WERI-Rb-1 (cell line): ENCODE measurements at regions not wholly inside any gene's neighbourhood (a gene's known extent, or its start where the extent isn't known, plus 50 kb on each side); places are given as distances from the start of the nearest gene placed in this dataset.

Experiments
- DNase-seq: peaks from one replicate; pipeline ENCODE4 v3.0.0-alpha.2; 2020
- H3K27ac ChIP-seq: fragments of 250-450 bp; sonication (Bioruptor Pico); 2 replicates; pipeline ENCODE4 v1.5.1; 2020; ENCODE audit warnings: mild to moderate bottlenecking, moderate library complexity
- H3K27me3 ChIP-seq: fragments of 250-450 bp; sonication (Bioruptor Pico); 2 replicates; pipeline ENCODE4 v1.5.1; 2021; ENCODE audit warnings: mild to moderate bottlenecking, low read depth, moderate library complexity; ENCODE audit not compliant: insufficient read depth, severe bottlenecking
- H3K36me3 ChIP-seq: fragments of 250-450 bp; sonication (Bioruptor Pico); 2 replicates; pipeline ENCODE4 v1.5.1; 2020; ENCODE audit warnings: mild to moderate bottlenecking, moderate library complexity
- H3K4me3 ChIP-seq: 2 replicates; pipeline ENCODE4 v1.5.1; 2011; ENCODE audit warnings: low read depth, mild to moderate bottlenecking, control low read depth, low read length
- H3K9me3 ChIP-seq: fragments of 250-450 bp; sonication (Bioruptor Pico); 2 replicates; pipeline ENCODE4 v1.5.1; 2021; ENCODE audit warnings: mild to moderate bottlenecking, moderate library complexity; ENCODE audit not compliant: severe bottlenecking
- CTCF ChIP-seq: IDR thresholded peaks from 2 replicates; pipeline ENCODE4 v1.5.1; 2011; ENCODE audit warnings: low read depth, mild to moderate bottlenecking, control low read depth, inconsistent platforms, low read length

- no peak overlapping the region for H3K4me3 ChIP-seq
- no peak for DNase-seq
- H3K27me3 ChIP-seq, result no peaks in the 10 kb centered on the region
- no peak overlapping the region for H3K27ac ChIP-seq
- TF ChIP-seq CTCF, result no peak
- H3K9me3 ChIP-seq, result peaks cover 2% of the 10 kb centered on the region
- no peaks in the 10 kb centered on the region for H3K36me3 ChIP-seq
Measured at GRCh38 chr5:122723606-122724352, 51.1 kb upstream of the SNX2 start.
